ENCODE measurements at regions not wholly inside any gene's neighbourhood (a gene's known extent, or its start where the extent isn't known, plus 50 kb on each side); places are given as distances from the start of the nearest gene placed in this dataset.

- TF ChIP-seq EZH2 (optimal IDR thresholded peaks at IDR 0.05; ENCODE audit: low read depth, low read length), result no peak
- no peak for TF ChIP-seq CTCF (IDR thresholded peaks at IDR 0.05; ENCODE audit: low read length)
- TF ChIP-seq EZH2phosphoT487 (IDR thresholded peaks at IDR 0.05; ENCODE audit: low read length), result no peak
Observed at GRCh38 chr4:189235599-189235998, 705.1 kb upstream of the FRG1 start.
